ENCODE measurements at regions not wholly inside any gene's neighbourhood (a gene's known extent, or its start where the extent isn't known, plus 50 kb on each side); places are given as distances from the start of the nearest gene placed in this dataset.
A peak's percentile ranks its signal among the peaks of the same experiment; 100 is the strongest.
"Not testable (repeated sequence)": the region's sequence is repeated elsewhere in the genome, so short reads cannot be mapped to it uniquely, and the experiment has no call there.

GRCh38 chr7:128561116-128561722 is 84.7 kb downstream of the METTL2B start:
- DNase-seq = not testable (repeated sequence)

GRCh38 chr7:128562795-128563194 is 86.2 kb downstream of the METTL2B start:
- DNase-seq = not testable (repeated sequence)

- DNase-seq = not testable (repeated sequence)
These were observed 87.7 kb downstream of the METTL2B start for GRCh38 chr7:128564123-128564700.

GRCh38 chr7:128564932-128565864 is 88.7 kb downstream of the METTL2B start:
- DNase-seq = not testable (repeated sequence)

- DNase-seq = not testable (repeated sequence)
These were observed 96.8 kb upstream of the GARIN1A start for GRCh38 chr7:128575277-128575676.

GRCh38 chr7:128576953-128577352 is 95.1 kb upstream of the GARIN1A start:
- DNase-seq = not testable (repeated sequence)

- not testable (repeated sequence) for DNase-seq
These were observed 92.2 kb upstream of the GARIN1A start for GRCh38 chr7:128579843-128580242.

- DNase-seq = peak; percentile 39
These were observed 91.0 kb upstream of the GARIN1A start for GRCh38 chr7:128581100-128581499.

- DNase-seq = not testable (repeated sequence)
These were observed 90.1 kb upstream of the GARIN1A start for GRCh38 chr7:128581825-128582561.

- DNase-seq = not testable (repeated sequence)
These were observed 85.4 kb upstream of the GARIN1A start for GRCh38 chr7:128586715-128587114.

GRCh38 chr7:128591705-128592104 is 80.4 kb upstream of the GARIN1A start:
- no peak for DNase-seq

- not testable (repeated sequence) for DNase-seq
These were observed 79.9 kb upstream of the GARIN1A start for GRCh38 chr7:128592209-128592608.

- not testable (repeated sequence) for DNase-seq
These were observed 78.0 kb upstream of the GARIN1A start for GRCh38 chr7:128594061-128594460.

GRCh38 chr7:128596336-128597128 is 75.6 kb upstream of the GARIN1A start:
- DNase-seq = not testable (repeated sequence)

GRCh38 chr7:128598946-128599345 is 73.1 kb upstream of the GARIN1A start:
- DNase-seq = peak; percentile 3

GRCh38 chr7:128608678-128609421 is 63.2 kb upstream of the GARIN1A start:
- peak; percentile 56 for DNase-seq

GRCh38 chr7:128613366-128613765 is 58.7 kb upstream of the GARIN1A start:
- not testable (repeated sequence) for DNase-seq

- not testable (repeated sequence) for DNase-seq
These were observed 57.3 kb upstream of the GARIN1A start for GRCh38 chr7:128614812-128615211.

- not testable (repeated sequence) for DNase-seq
These were observed 55.3 kb upstream of the GARIN1A start for GRCh38 chr7:128616799-128617198.

Measured in fibroblast of skin of right quadriceps (primary cell).